ENCODE measurements at regions not wholly inside any gene's neighbourhood (a gene's known extent, or its start where the extent isn't known, plus 50 kb on each side); places are given as distances from the start of the nearest gene placed in this dataset.

GRCh38 chr16:80480664-80481063, 60.1 kb upstream of the DYNLRB2 start:
- no peak for TF ChIP-seq EZH2 (IDR thresholded peaks at IDR 0.05)
- TF ChIP-seq POLR2AphosphoS5 (IDR thresholded peaks at IDR 0.05; ENCODE audit: borderline replicate concordance, low read depth, low read length): no peak
- no peak for TF ChIP-seq FOXP2 (optimal IDR thresholded peaks at IDR 0.05; ENCODE audit: control extremely low read depth, extremely low read length, insufficient read depth)
